Smooth muscle cell (in vitro differentiated cells): ENCODE measurements at regions not wholly inside any gene's neighbourhood (a gene's known extent, or its start where the extent isn't known, plus 50 kb on each side); places are given as distances from the start of the nearest gene placed in this dataset.

Source experiments
- DNase-seq: peaks from one replicate; lab custom pipeline; 2025; ENCODE audit not compliant: unreplicated experiment; lab: John Stamatoyannopoulos, UW
- H2AFZ ChIP-seq: fragments of 200-600 bp; sonication (generic); 2 replicates; pipeline ENCODE4 v1.6.0; 2016; ENCODE audit warnings: antibody characterized with exemption, low read depth, mild to moderate bottlenecking
- H3F3A ChIP-seq: fragments of 200-600 bp; sonication (generic); 2 replicates; pipeline ENCODE4 v1.6.0; 2017; ENCODE audit warnings: antibody characterized with exemption, low read depth
- H3K27ac ChIP-seq: fragments of 200-600 bp; sonication (generic); 2 replicates; pipeline ENCODE4 v1.5.1; 2016; ENCODE audit warnings: low read depth, mild to moderate bottlenecking
- H3K27me3 ChIP-seq: fragments of 200-600 bp; sonication (generic); 2 replicates; pipeline ENCODE4 v1.6.1; 2016; ENCODE audit warnings: low read depth, mild to moderate bottlenecking
- H3K36me3 ChIP-seq: fragments of 200-600 bp; sonication (generic); 2 replicates; pipeline ENCODE4 v1.5.1; 2016; ENCODE audit warnings: low read depth
- H3K4me1 ChIP-seq: fragments of 200-600 bp; sonication (generic); 2 replicates; pipeline ENCODE4 v1.5.1; 2016; ENCODE audit warnings: low read depth
- H3K4me2 ChIP-seq: fragments of 200-600 bp; sonication (generic); 2 replicates; pipeline ENCODE4 v1.6.0; 2016; ENCODE audit warnings: mild to moderate bottlenecking
- H3K4me3 ChIP-seq: fragments of 200-600 bp; sonication (generic); 2 replicates; pipeline ENCODE4 v1.5.1; 2016; ENCODE audit warnings: mild to moderate bottlenecking
- H3K79me2 ChIP-seq: fragments of 200-600 bp; sonication (generic); 2 replicates; pipeline ENCODE4 v1.6.0; 2016; ENCODE audit warnings: low read depth, mild to moderate bottlenecking
- H3K9ac ChIP-seq: fragments of 200-600 bp; sonication (generic); 2 replicates; pipeline ENCODE4 v1.6.0; 2016; ENCODE audit warnings: low read depth
- H3K9me3 ChIP-seq: fragments of 200-600 bp; sonication (generic); replicated peaks from 2 replicates; pipeline ENCODE4 v1.5.1; 2016; ENCODE audit warnings: low read depth
- H4K20me1 ChIP-seq: fragments of 200-600 bp; sonication (generic); 2 replicates; pipeline ENCODE4 v1.6.0; 2016; ENCODE audit warnings: low read depth
- CTCF ChIP-seq: fragments of 200-600 bp; sonication (generic); IDR thresholded peaks from 2 replicates; pipeline ENCODE4 v1.5.1; 2017; ENCODE audit warnings: borderline replicate concordance, mild to moderate bottlenecking, antibody characterized with exemption; ENCODE audit not compliant: insufficient read depth, poor library complexity, severe bottlenecking
- WGBS: methylation state at CpG from one replicate; pipeline ENCODE4 v1.1.7; 2016; ENCODE audit warnings: low lambda C conversion rate; 5-methylcytosine and 5-hydroxymethylcytosine counted together

GRCh38 chr7:131839967-131840690, 283.7 kb upstream of the PODXL start:
- Histone ChIP-seq H3F3A (no peaks in the 10 kb centered on the region), H3K9ac (no peak overlapping the region), H3K4me2 (no peak overlapping the region), H3K27me3 (peaks cover 39% of the 10 kb centered on the region), H3K4me3 (no peak overlapping the region), H3K27ac (no peak overlapping the region), H3K4me1 (no peaks in the 10 kb centered on the region), H3K79me2 (no peaks in the 10 kb centered on the region), H2AFZ (no peak overlapping the region), H3K9me3 (no peaks in the 10 kb centered on the region), H4K20me1 (no peaks in the 10 kb centered on the region), H3K36me3 (no peaks in the 10 kb centered on the region)
- WGBS: 92% methylated on average over 4 of the region's 4 CpGs
- DNase-seq: no peak
- no peak for TF ChIP-seq CTCF

GRCh38 chr7:131836733-131837132, 280.3 kb upstream of the PODXL start:
- no peaks in the 10 kb centered on the region for H3K36me3 ChIP-seq
- no peaks in the 10 kb centered on the region for H3F3A ChIP-seq
- H3K9me3 ChIP-seq: no peaks in the 10 kb centered on the region
- no peak overlapping the region for H2AFZ ChIP-seq
- TF ChIP-seq CTCF: peak; percentile 4
- no peak for DNase-seq
- H3K27me3 ChIP-seq: peaks cover 43% of the 10 kb centered on the region
- no peak overlapping the region for H3K4me2 ChIP-seq
- WGBS: 55% methylated on average over 2 of the region's 2 CpGs
- no peak overlapping the region for H3K4me3 ChIP-seq
- H3K4me1 ChIP-seq: no peaks in the 10 kb centered on the region
- no peak overlapping the region for H3K9ac ChIP-seq
- H4K20me1 ChIP-seq: no peaks in the 10 kb centered on the region
- H3K79me2 ChIP-seq: no peaks in the 10 kb centered on the region
- H3K27ac ChIP-seq: no peak overlapping the region

- 97% methylated on average over 3 of the region's 3 CpGs for WGBS
- Histone ChIP-seq H3K4me2 (no peak overlapping the region), H3K4me3 (no peak overlapping the region), H3K27ac (no peak overlapping the region), H3K36me3 (no peaks in the 10 kb centered on the region), H4K20me1 (no peaks in the 10 kb centered on the region), H3K4me1 (no peaks in the 10 kb centered on the region), H3K9me3 (no peaks in the 10 kb centered on the region), H2AFZ (no peak overlapping the region), H3K27me3 (peaks cover 37% of the 10 kb centered on the region), H3F3A (no peaks in the 10 kb centered on the region), H3K79me2 (no peaks in the 10 kb centered on the region), H3K9ac (no peak overlapping the region)
- no peak for TF ChIP-seq CTCF
- DNase-seq: no peak
These were observed 278.7 kb upstream of the PODXL start for GRCh38 chr7:131835141-131835540.

- no peak overlapping the region for H2AFZ ChIP-seq
- H3K4me2 ChIP-seq: no peak overlapping the region
- no peak overlapping the region for H3K4me3 ChIP-seq
- no peaks in the 10 kb centered on the region for H4K20me1 ChIP-seq
- no peaks in the 10 kb centered on the region for H3F3A ChIP-seq
- no peaks in the 10 kb centered on the region for H3K36me3 ChIP-seq
- no peak for TF ChIP-seq CTCF
- no peak overlapping the region for H3K9ac ChIP-seq
- no peak overlapping the region for H3K27ac ChIP-seq
- H3K4me1 ChIP-seq: peaks cover 9% of the 10 kb centered on the region
- peaks cover 10% of the 10 kb centered on the region for H3K27me3 ChIP-seq
- 92% methylated on average over 11 of the region's 11 CpGs for WGBS
- no peak for DNase-seq
- no peaks in the 10 kb centered on the region for H3K79me2 ChIP-seq
- H3K9me3 ChIP-seq: no peaks in the 10 kb centered on the region
These were observed 274.3 kb upstream of the PODXL start for GRCh38 chr7:131830681-131831080.
